Coronary artery (tissue), 2 donors: ENCODE measurements at regions not wholly inside any gene's neighbourhood (a gene's known extent, or its start where the extent isn't known, plus 50 kb on each side); places are given as distances from the start of the nearest gene placed in this dataset.
"Not testable (repeated sequence)": the region's sequence is repeated elsewhere in the genome, so short reads cannot be mapped to it uniquely, and the experiment has no call there.

Source experiments
- DNase-seq: peaks from one replicate; pipeline ENCODE4 v3.0.0-alpha.2; 2017; ENCODE audit warnings: low spot score
- H3K27ac ChIP-seq, 2 donors: fragments of 200-600 bp; sonication (generic); one replicate each; pipeline ENCODE4 v1.5.1; 2016 to 2019
- H3K4me3 ChIP-seq: fragments of 200-600 bp; sonication (generic); 2 replicates; pipeline ENCODE4 v1.5.1; 2016; ENCODE audit warnings: mild to moderate bottlenecking, moderate library complexity
- CTCF ChIP-seq: fragments of 200-600 bp; sonication (generic); IDR thresholded peaks from one replicate; pipeline ENCODE4 v1.5.1; 2019; ENCODE audit warnings: antibody characterized with exemption

- Histone ChIP-seq H3K4me3 (no peak overlapping the region), H3K27ac (no peak overlapping the region)
- TF ChIP-seq CTCF = no peak
- no peak for DNase-seq
These were observed 125.4 kb upstream of the CDK13 start for GRCh38 chr7:39824456-39825200.

DNA sequence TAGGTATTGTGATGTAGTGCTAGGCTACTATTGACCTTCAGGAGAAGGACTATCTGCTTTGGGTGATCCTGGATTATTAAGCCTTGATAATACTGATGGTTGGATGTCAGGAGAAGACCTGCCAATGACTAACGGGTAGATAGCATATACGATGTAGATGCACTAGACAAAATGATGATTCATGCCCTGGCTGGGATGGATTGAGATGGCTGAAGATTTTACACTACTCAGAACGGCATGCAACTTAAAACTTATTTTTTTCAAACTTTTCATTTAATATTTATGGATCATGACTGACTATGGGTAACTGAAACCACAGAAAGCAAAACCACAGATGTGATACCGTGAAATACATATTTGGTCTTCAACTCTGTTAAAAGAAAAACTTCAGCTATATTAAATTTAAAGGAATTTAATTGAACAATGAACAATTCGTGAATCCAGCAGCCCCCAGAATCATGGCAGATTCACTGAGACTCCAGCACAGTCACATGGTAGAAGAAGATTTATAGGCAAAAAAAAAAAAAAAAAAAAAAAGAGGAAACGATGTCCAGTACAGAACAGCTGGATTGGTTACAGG, 124.6 kb upstream of the CDK13 start:
- H3K27ac ChIP-seq = no peak overlapping the region
- TF ChIP-seq CTCF = no peak
- no peak for DNase-seq
- H3K4me3 ChIP-seq = no peak overlapping the region

DNA sequence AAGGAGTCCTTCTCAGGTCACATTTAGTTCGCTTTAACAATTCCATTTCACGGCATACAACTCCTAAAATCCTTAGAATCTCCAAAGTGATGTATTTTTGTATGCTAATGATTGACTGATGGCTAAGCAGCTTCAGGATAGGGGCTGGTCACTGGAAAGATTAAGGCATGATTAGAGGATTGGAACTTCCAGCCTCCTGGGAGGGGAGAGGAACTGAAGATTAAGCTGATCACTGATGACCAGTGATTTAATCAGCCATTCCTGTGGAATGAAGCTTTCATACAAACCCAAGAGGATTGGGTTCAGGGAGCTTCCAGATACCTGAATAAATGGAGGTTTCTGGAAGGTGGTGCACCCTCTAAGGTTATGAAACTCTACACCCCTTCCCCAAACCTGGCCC, 123.9 kb upstream of the CDK13 start:
- no peak for DNase-seq
- H3K4me3 ChIP-seq = no peak overlapping the region
- no peak overlapping the region for H3K27ac ChIP-seq
- TF ChIP-seq CTCF = no peak

GRCh38 chr7:39827571-39827970, 122.5 kb upstream of the CDK13 start:
- no peak for DNase-seq
- no peak for TF ChIP-seq CTCF
- H3K4me3 ChIP-seq = no peak overlapping the region
- H3K27ac ChIP-seq = no peak overlapping the region

- H3K4me3 ChIP-seq = no peak overlapping the region
- no peak for TF ChIP-seq CTCF
- H3K27ac ChIP-seq = no peak overlapping the region
- DNase-seq = no peak
These were observed 121.0 kb upstream of the CDK13 start for GRCh38 chr7:39829028-39829427.

- no peak for TF ChIP-seq CTCF
- DNase-seq = no peak
- H3K27ac ChIP-seq = no peak overlapping the region
- H3K4me3 ChIP-seq = peak overlapping the region; percentile 72
These were observed 117.5 kb upstream of the CDK13 start for GRCh38 chr7:39832519-39833085.

GRCh38 chr7:39833180-39833799, 116.8 kb upstream of the CDK13 start:
- not testable (repeated sequence) for DNase-seq, H3K27ac ChIP-seq
- peak overlapping the region; percentile 72 for H3K4me3 ChIP-seq

DNA sequence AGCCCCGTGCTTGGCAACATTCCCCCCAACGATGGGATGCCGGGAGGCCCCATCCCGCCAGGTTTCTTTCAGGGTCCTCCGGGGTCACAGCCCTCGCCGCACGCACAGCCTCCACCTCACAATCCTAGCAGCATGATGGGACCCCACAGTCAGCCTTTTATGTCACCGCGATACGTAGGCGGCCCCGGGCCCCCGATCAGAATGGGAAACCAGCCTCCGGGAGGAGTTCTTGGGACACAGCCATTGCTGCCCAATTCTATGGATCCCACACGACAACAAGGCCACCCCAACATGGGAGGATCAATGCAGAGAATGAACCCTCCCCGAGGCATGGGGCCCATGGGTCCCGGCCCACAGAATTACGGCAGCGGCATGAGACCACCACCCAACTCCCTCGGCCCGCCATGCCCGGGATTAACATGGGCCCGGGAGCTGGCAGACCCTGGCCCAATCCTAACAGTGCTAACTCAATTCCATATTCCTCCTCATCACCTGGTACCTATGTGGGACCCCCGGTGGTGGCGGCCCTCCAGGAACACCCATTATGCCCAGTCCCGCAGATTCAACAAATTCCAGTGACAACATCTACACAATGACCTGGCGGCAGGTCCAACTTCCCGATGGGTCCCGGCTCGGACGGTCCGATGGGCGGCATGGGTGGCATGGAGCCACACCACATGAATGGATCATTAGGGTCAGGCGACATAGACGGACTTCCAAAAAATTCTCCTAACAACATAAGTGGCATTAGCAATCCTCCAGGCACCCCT, 116.0 kb upstream of the CDK13 start:
- DNase-seq, H3K27ac ChIP-seq: not testable (repeated sequence)
- H3K4me3 ChIP-seq = peak overlapping the region; percentile 72
